GM23338 (cell line): ENCODE measurements at regions not wholly inside any gene's neighbourhood (a gene's known extent, or its start where the extent isn't known, plus 50 kb on each side); places are given as distances from the start of the nearest gene placed in this dataset.

Experiments used
- ATAC-seq: fragments of 200-7000 bp; cut with Tn5 transposase; 3 replicates; pipeline ENCODE4 v1.9.1; 2020
- DNase-seq: peaks from one replicate; pipeline ENCODE4 v3.0.0-alpha.2; 2015; ENCODE audit warnings: low spot score
- H2AFZ ChIP-seq: fragments of 200-600 bp; sonication (generic); 2 replicates; pipeline ENCODE4 v1.8.0; 2016; ENCODE audit warnings: antibody characterized with exemption, mild to moderate bottlenecking, moderate library complexity
- H3F3A ChIP-seq: fragments of 200-600 bp; sonication (generic); replicated peaks from 2 replicates; pipeline ENCODE4 v1.8.0; 2017; ENCODE audit warnings: antibody characterized with exemption, mixed run types, low read depth
- H3K27ac ChIP-seq: fragments of 200-600 bp; sonication (generic); 2 replicates; pipeline ENCODE4 v1.6.1; 2016; ENCODE audit warnings: low read depth
- H3K27me3 ChIP-seq: fragments of 200-600 bp; sonication (generic); 2 replicates; pipeline ENCODE4 v1.8.0; 2016; ENCODE audit warnings: mild to moderate bottlenecking, mixed run types, moderate library complexity; ENCODE audit not compliant: insufficient read depth
- H3K36me3 ChIP-seq: fragments of 200-600 bp; sonication (generic); 2 replicates; pipeline ENCODE4 v1.8.0; 2016; ENCODE audit warnings: mild to moderate bottlenecking; ENCODE audit not compliant: insufficient read depth
- H3K4me1 ChIP-seq: fragments of 200-600 bp; sonication (generic); 2 replicates; pipeline ENCODE4 v1.8.0; 2016; ENCODE audit warnings: mild to moderate bottlenecking, moderate library complexity; ENCODE audit not compliant: insufficient read depth
- H3K4me2 ChIP-seq: fragments of 200-600 bp; sonication (generic); 2 replicates; pipeline ENCODE4 v1.7.1; 2017; ENCODE audit warnings: mixed run types
- H3K4me3 ChIP-seq: fragments of 200-600 bp; sonication (generic); 2 replicates; pipeline ENCODE4 v1.6.1; 2016; ENCODE audit warnings: mixed run types
- H3K79me2 ChIP-seq: fragments of 200-600 bp; sonication (generic); replicated peaks from 2 replicates; pipeline ENCODE4 v1.8.0; 2017; ENCODE audit warnings: mild to moderate bottlenecking; ENCODE audit not compliant: insufficient read depth
- H3K9me2 ChIP-seq: fragments of 200-600 bp; sonication (generic); 2 replicates; pipeline ENCODE4 v1.8.0; 2017; ENCODE audit not compliant: insufficient read depth
- H4K20me1 ChIP-seq: fragments of 200-600 bp; sonication (generic); replicated peaks from 2 replicates; pipeline ENCODE4 v1.8.0; 2017; ENCODE audit warnings: mild to moderate bottlenecking; ENCODE audit not compliant: insufficient read depth
- H3K27ac Mint-ChIP-seq: 2 replicates; pipeline ENCODE4 v1.8.0; 2020; ENCODE audit warnings: inconsistent platforms, mild to moderate bottlenecking, moderate library complexity, mixed read lengths
- H3K27me3 Mint-ChIP-seq: 3 replicates; pipeline ENCODE4 v1.8.0; 2022; ENCODE audit warnings: low read depth, mild to moderate bottlenecking, moderate library complexity, mixed read lengths, inconsistent platforms; ENCODE audit not compliant: insufficient read depth, poor library complexity
- H3K36me3 Mint-ChIP-seq: 3 replicates; pipeline ENCODE4 v1.8.0; 2021; ENCODE audit warnings: low read depth, mild to moderate bottlenecking, inconsistent platforms, moderate library complexity, mixed read lengths
- H3K4me1 Mint-ChIP-seq: 3 replicates; pipeline ENCODE4 v1.8.0; 2020; ENCODE audit warnings: mild to moderate bottlenecking, inconsistent platforms, mixed read lengths
- H3K4me3 Mint-ChIP-seq: 3 replicates; pipeline ENCODE4 v1.8.0; 2021; ENCODE audit warnings: moderate library complexity, mild to moderate bottlenecking, inconsistent platforms, mixed read lengths
- H3K9me3 Mint-ChIP-seq: 3 replicates; pipeline ENCODE4 v1.8.0; 2020; ENCODE audit warnings: moderate library complexity, mild to moderate bottlenecking, inconsistent platforms, mixed read lengths
- CREB1 ChIP-seq: fragments of 250-450 bp; sonication (Bioruptor Pico); IDR thresholded peaks from 2 replicates; pipeline ENCODE4 v1.5.0; 2020; ENCODE audit warnings: low read depth, mild to moderate bottlenecking, moderate library complexity
- CTCF ChIP-seq, 2 experiments: fragments of 200-600 bp in 1 of 2; sonication (generic) in 1 of 2; conservative IDR thresholded peaks; 2 replicates each; pipeline versions ENCODE4 v1.5.1 to v1.6.1; 2016 to 2017; ENCODE audit warnings: antibody characterized with exemption in 2 of 2, low read depth in 2 of 2, mild to moderate bottlenecking in 2 of 2, moderate library complexity in 1 of 2
- ETS1 ChIP-seq: IDR thresholded peaks from 2 replicates; pipeline ENCODE4 v1.6.1; 2016; ENCODE audit warnings: antibody characterized with exemption
- EZH2 ChIP-seq: fragments of 200-600 bp; sonication (generic); IDR thresholded peaks from one replicate; pipeline ENCODE4 v1.8.0; 2017; ENCODE audit warnings: antibody characterized with exemption, mild to moderate bottlenecking, low read depth; ENCODE audit not compliant: unreplicated experiment
- EZH2phosphoT487 ChIP-seq: fragments of 200-600 bp; sonication (generic); IDR thresholded peaks from one replicate; pipeline ENCODE4 v1.8.1; 2018; ENCODE audit warnings: antibody characterized with exemption; ENCODE audit not compliant: unreplicated experiment
- JUNB ChIP-seq: IDR thresholded peaks from one replicate; pipeline ENCODE4 v1.6.1; 2016; ENCODE audit warnings: antibody characterized with exemption; ENCODE audit not compliant: unreplicated experiment
- NANOG ChIP-seq: IDR thresholded peaks from 2 replicates; pipeline ENCODE4 v1.6.1; 2016; ENCODE audit warnings: antibody characterized with exemption, borderline replicate concordance
- POLR2AphosphoS5 ChIP-seq: IDR thresholded peaks from 2 replicates; pipeline ENCODE4 v1.6.1; 2016; ENCODE audit warnings: antibody characterized with exemption, low read depth
- STAT1 ChIP-seq: IDR thresholded peaks from one replicate; pipeline ENCODE4 v1.6.1; 2016; ENCODE audit warnings: antibody characterized with exemption; ENCODE audit not compliant: unreplicated experiment
- ZNF114 ChIP-seq: fragments of 250-450 bp; sonication (Bioruptor Pico); IDR thresholded peaks from 2 replicates; pipeline ENCODE4 v1.5.0; 2020; ENCODE audit warnings: mild to moderate bottlenecking, moderate library complexity
- ZNF331 ChIP-seq: fragments of 250-450 bp; sonication (Bioruptor Pico); IDR thresholded peaks from 2 replicates; pipeline ENCODE4 v1.5.0; 2020; ENCODE audit warnings: low read depth, mild to moderate bottlenecking, moderate library complexity
- TF ChIP-seq, protein P1 (sequence below): fragments of 250-450 bp; sonication (Bioruptor Pico); IDR thresholded peaks from 2 replicates; pipeline ENCODE4 v1.5.0; 2020; ENCODE audit warnings: mild to moderate bottlenecking, moderate library complexity
- TF ChIP-seq, protein P2 (sequence below): IDR thresholded peaks from one replicate; pipeline ENCODE4 v1.6.1; 2018; ENCODE audit warnings: antibody characterized with exemption; ENCODE audit not compliant: unreplicated experiment

DNA sequence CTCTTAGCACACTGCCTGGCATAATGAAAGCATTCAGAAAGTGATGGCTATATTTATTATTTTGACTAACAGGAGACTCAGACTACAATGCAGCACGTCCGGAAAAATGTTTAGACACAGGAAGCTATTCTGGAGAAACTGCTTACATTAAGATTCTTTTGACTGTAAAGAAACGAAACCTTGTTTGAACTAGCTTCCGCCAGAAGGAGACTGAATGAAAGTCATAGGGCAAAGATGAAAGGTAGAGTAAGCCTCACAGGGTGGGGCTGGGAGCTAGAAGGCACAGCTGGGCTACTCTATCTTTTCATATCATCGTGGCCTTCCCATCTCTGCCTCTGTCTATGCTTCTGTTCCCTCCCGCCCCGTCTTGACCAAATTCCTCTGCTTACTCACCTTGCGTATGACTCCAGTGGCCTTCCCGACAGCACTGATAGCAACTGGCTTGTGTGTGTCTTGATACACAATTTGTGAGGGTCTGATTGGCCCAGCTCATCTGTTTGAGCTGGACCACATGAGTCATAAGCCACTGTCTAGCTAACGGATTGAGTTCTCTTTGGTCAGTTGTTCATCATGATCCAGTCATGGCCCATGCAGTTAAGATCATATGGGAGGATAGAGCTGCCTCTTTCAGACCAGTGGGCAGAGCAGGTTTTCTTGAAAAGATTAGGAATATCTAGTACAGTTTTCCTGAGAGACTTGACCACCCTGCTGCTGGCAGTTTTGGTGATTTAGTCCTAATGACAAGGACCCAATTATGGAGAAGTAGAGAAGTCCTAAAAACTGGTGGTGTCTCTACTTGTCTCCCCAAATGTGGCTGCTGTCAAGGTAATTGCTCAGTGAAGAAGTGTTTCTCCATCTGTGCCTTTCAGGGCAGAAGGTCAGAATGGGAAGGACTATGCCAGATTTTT is 151.5 kb upstream of the SLC38A2 start:
- H3K4me1 ChIP-seq = no peaks in the 10 kb centered on the region; the same call in 1 of the 2 replicates
- no peaks in the 10 kb centered on the region for H3K27me3 ChIP-seq
- H3K79me2 ChIP-seq = no peaks in the 10 kb centered on the region
- Mint-ChIP-seq H3K4me3 (no peak overlapping the region), H3K27me3 (no peaks in the 10 kb centered on the region), H3K4me1 (peaks cover 11% of the 10 kb centered on the region), H3K36me3 (peaks cover 19% of the 10 kb centered on the region; the same call in 2 of the 3 replicates), H3K27ac (no peak overlapping the region), H3K9me3 (peaks cover 19% of the 10 kb centered on the region)
- no peaks in the 10 kb centered on the region for H4K20me1 ChIP-seq
- no peaks in the 10 kb centered on the region for H3F3A ChIP-seq
- H2AFZ ChIP-seq = no peak overlapping the region
- H3K4me3 ChIP-seq = no peak overlapping the region
- no peaks in the 10 kb centered on the region for H3K36me3 ChIP-seq
- DNase-seq = no peak
- H3K4me2 ChIP-seq = no peak overlapping the region
- no peaks in the 10 kb centered on the region for H3K9me2 ChIP-seq
- ATAC-seq = no peak
- TF ChIP-seq JUNB (no peak), EZH2 (no peak), ZNF331 (CRISPR knock-in tag) (no peak), CREB1 (CRISPR knock-in tag) (no peak), CTCF (conservative IDR thresholded peaks at IDR 0.05; ENCODE audit: low read depth in 2 of 2) (no peak), EZH2phosphoT487 (no peak), ETS1 (no peak), NANOG (no peak), POLR2AphosphoS5 (no peak), ZNF114 (CRISPR knock-in tag) (no peak), STAT1 (no peak)
- TF ChIP-seq, protein P1, sequence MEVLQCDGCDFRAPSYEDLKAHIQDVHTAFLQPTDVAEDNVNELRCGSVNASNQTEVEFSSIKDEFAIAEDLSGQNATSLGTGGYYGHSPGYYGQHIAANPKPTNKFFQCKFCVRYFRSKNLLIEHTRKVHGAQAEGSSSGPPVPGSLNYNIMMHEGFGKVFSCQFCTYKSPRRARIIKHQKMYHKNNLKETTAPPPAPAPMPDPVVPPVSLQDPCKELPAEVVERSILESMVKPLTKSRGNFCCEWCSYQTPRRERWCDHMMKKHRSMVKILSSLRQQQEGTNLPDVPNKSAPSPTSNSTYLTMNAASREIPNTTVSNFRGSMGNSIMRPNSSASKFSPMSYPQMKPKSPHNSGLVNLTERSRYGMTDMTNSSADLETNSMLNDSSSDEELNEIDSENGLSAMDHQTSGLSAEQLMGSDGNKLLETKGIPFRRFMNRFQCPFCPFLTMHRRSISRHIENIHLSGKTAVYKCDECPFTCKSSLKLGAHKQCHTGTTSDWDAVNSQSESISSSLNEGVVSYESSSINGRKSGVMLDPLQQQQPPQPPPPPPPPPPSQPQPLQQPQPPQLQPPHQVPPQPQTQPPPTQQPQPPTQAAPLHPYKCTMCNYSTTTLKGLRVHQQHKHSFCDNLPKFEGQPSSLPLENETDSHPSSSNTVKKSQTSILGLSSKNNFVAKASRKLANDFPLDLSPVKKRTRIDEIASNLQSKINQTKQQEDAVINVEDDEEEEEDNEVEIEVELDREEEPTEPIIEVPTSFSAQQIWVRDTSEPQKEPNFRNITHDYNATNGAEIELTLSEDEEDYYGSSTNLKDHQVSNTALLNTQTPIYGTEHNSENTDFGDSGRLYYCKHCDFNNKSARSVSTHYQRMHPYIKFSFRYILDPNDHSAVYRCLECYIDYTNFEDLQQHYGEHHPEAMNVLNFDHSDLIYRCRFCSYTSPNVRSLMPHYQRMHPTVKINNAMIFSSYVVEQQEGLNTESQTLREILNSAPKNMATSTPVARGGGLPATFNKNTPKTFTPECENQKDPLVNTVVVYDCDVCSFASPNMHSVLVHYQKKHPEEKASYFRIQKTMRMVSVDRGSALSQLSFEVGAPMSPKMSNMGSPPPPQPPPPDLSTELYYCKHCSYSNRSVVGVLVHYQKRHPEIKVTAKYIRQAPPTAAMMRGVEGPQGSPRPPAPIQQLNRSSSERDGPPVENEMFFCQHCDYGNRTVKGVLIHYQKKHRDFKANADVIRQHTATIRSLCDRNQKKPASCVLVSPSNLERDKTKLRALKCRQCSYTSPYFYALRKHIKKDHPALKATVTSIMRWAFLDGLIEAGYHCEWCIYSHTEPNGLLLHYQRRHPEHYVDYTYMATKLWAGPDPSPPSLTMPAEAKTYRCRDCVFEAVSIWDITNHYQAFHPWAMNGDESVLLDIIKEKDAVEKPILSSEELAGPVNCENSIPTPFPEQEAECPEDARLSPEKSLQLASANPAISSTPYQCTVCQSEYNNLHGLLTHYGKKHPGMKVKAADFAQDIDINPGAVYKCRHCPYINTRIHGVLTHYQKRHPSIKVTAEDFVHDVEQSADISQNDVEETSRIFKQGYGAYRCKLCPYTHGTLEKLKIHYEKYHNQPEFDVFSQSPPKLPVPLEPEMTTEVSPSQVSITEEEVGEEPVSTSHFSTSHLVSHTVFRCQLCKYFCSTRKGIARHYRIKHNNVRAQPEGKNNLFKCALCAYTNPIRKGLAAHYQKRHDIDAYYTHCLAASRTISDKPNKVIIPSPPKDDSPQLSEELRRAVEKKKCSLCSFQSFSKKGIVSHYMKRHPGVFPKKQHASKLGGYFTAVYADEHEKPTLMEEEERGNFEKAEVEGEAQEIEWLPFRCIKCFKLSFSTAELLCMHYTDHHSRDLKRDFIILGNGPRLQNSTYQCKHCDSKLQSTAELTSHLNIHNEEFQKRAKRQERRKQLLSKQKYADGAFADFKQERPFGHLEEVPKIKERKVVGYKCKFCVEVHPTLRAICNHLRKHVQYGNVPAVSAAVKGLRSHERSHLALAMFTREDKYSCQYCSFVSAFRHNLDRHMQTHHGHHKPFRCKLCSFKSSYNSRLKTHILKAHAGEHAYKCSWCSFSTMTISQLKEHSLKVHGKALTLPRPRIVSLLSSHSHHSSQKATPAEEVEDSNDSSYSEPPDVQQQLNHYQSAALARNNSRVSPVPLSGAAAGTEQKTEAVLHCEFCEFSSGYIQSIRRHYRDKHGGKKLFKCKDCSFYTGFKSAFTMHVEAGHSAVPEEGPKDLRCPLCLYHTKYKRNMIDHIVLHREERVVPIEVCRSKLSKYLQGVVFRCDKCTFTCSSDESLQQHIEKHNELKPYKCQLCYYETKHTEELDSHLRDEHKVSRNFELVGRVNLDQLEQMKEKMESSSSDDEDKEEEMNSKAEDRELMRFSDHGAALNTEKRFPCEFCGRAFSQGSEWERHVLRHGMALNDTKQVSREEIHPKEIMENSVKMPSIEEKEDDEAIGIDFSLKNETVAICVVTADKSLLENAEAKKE (CRISPR knock-in tag) = no peak
- TF ChIP-seq, protein P2, sequence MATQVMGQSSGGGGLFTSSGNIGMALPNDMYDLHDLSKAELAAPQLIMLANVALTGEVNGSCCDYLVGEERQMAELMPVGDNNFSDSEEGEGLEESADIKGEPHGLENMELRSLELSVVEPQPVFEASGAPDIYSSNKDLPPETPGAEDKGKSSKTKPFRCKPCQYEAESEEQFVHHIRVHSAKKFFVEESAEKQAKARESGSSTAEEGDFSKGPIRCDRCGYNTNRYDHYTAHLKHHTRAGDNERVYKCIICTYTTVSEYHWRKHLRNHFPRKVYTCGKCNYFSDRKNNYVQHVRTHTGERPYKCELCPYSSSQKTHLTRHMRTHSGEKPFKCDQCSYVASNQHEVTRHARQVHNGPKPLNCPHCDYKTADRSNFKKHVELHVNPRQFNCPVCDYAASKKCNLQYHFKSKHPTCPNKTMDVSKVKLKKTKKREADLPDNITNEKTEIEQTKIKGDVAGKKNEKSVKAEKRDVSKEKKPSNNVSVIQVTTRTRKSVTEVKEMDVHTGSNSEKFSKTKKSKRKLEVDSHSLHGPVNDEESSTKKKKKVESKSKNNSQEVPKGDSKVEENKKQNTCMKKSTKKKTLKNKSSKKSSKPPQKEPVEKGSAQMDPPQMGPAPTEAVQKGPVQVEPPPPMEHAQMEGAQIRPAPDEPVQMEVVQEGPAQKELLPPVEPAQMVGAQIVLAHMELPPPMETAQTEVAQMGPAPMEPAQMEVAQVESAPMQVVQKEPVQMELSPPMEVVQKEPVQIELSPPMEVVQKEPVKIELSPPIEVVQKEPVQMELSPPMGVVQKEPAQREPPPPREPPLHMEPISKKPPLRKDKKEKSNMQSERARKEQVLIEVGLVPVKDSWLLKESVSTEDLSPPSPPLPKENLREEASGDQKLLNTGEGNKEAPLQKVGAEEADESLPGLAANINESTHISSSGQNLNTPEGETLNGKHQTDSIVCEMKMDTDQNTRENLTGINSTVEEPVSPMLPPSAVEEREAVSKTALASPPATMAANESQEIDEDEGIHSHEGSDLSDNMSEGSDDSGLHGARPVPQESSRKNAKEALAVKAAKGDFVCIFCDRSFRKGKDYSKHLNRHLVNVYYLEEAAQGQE = no peak
- H3K27ac ChIP-seq = no peak overlapping the region
